ENCODE measurements at regions not wholly inside any gene's neighbourhood (a gene's known extent, or its start where the extent isn't known, plus 50 kb on each side); places are given as distances from the start of the nearest gene placed in this dataset.
A peak's percentile ranks its signal among the peaks of the same experiment; 100 is the strongest.

GRCh38 chr7:96598421-96598820, 111.2 kb downstream of the SEM1 start:
- H3K36me3 ChIP-seq: no peaks in the 10 kb centered on the region
- no peak overlapping the region for H3K4me3 ChIP-seq (ENCODE audit: low read depth, low read length)
- no peaks in the 10 kb centered on the region for H3K9me3 ChIP-seq (ENCODE audit: severe bottlenecking)
- no peak for DNase-seq
- TF ChIP-seq CTCF (IDR thresholded peaks at IDR 0.05; ENCODE audit: low read depth, low read length): no peak
- no peaks in the 10 kb centered on the region for H3K27me3 ChIP-seq (ENCODE audit: insufficient read depth, low read depth, severe bottlenecking)
- no peak overlapping the region for H3K27ac ChIP-seq

- DNase-seq: peak; percentile 27
- H3K9me3 ChIP-seq (ENCODE audit: severe bottlenecking): no peaks in the 10 kb centered on the region
- H3K27ac ChIP-seq: no peak overlapping the region
- H3K27me3 ChIP-seq (ENCODE audit: insufficient read depth, low read depth, severe bottlenecking): no peaks in the 10 kb centered on the region
- H3K36me3 ChIP-seq: no peaks in the 10 kb centered on the region
- no peak overlapping the region for H3K4me3 ChIP-seq (ENCODE audit: low read depth, low read length)
- TF ChIP-seq CTCF (IDR thresholded peaks at IDR 0.05; ENCODE audit: low read depth, low read length): peak; percentile 32; the same call in 1 of the 2 replicates
Observed at GRCh38 chr7:96596120-96596826, 113.4 kb downstream of the SEM1 start.

- no peak overlapping the region for H3K27ac ChIP-seq
- DNase-seq: no peak
- H3K36me3 ChIP-seq: no peaks in the 10 kb centered on the region
- no peaks in the 10 kb centered on the region for H3K27me3 ChIP-seq (ENCODE audit: insufficient read depth, low read depth, severe bottlenecking)
- H3K4me3 ChIP-seq (ENCODE audit: low read depth, low read length): no peak overlapping the region
- no peak for TF ChIP-seq CTCF (IDR thresholded peaks at IDR 0.05; ENCODE audit: low read depth, low read length)
- no peaks in the 10 kb centered on the region for H3K9me3 ChIP-seq (ENCODE audit: severe bottlenecking)
Observed at GRCh38 chr7:96591900-96592676, 117.6 kb downstream of the SEM1 start.

- Histone ChIP-seq H3K27me3 (ENCODE audit: insufficient read depth, low read depth, severe bottlenecking) (no peaks in the 10 kb centered on the region), H3K27ac (no peak overlapping the region), H3K36me3 (no peaks in the 10 kb centered on the region), H3K4me3 (ENCODE audit: low read depth, low read length) (no peak overlapping the region), H3K9me3 (ENCODE audit: severe bottlenecking) (no peaks in the 10 kb centered on the region)
- TF ChIP-seq CTCF (IDR thresholded peaks at IDR 0.05; ENCODE audit: low read depth, low read length): no peak
- DNase-seq: no peak
Observed at GRCh38 chr7:96591159-96591899, 118.3 kb downstream of the SEM1 start.

- no peak for DNase-seq
- H3K9me3 ChIP-seq (ENCODE audit: severe bottlenecking): no peaks in the 10 kb centered on the region
- H3K27ac ChIP-seq: no peak overlapping the region
- no peak for TF ChIP-seq CTCF (IDR thresholded peaks at IDR 0.05; ENCODE audit: low read depth, low read length)
- H3K27me3 ChIP-seq (ENCODE audit: insufficient read depth, low read depth, severe bottlenecking): no peaks in the 10 kb centered on the region
- no peaks in the 10 kb centered on the region for H3K36me3 ChIP-seq
- H3K4me3 ChIP-seq (ENCODE audit: low read depth, low read length): no peak overlapping the region
Observed at GRCh38 chr7:96589038-96589437, 120.6 kb downstream of the SEM1 start.

All from WERI-Rb-1 (cell line).